Breast epithelium (tissue), 4 donors: ENCODE measurements at regions not wholly inside any gene's neighbourhood (a gene's known extent, or its start where the extent isn't known, plus 50 kb on each side); places are given as distances from the start of the nearest gene placed in this dataset.

Experiments used
- DNase-seq, 2 donors: peaks; one replicate each; pipeline ENCODE4 v3.0.0-alpha.2; 2019; ENCODE audit warnings: low spot score in 2 of 2
- H3K27ac ChIP-seq, 2 donors: fragments of 200-600 bp; sonication (generic) in 1 of 2; one replicate each; pipeline ENCODE4 v1.5.1; 2016 to 2019; ENCODE audit warnings: mild to moderate bottlenecking in 1 of 2
- H3K27me3 ChIP-seq, 2 donors: fragments of 200-600 bp; sonication (generic) in 1 of 2; one replicate each; pipeline versions ENCODE4 v1.5.1 to v1.6.0; 2017 to 2019; ENCODE audit warnings: control low read depth in 1 of 2, mild to moderate bottlenecking in 1 of 2
- H3K36me3 ChIP-seq: fragments of 200-600 bp; one replicate; pipeline ENCODE4 v1.5.1; 2019
- H3K4me1 ChIP-seq, 2 donors: fragments of 200-600 bp; sonication (generic); one replicate each; pipeline ENCODE4 v1.5.1; 2016 to 2019; ENCODE audit warnings: control low read depth in 1 of 2
- H3K4me3 ChIP-seq, 3 donors: fragments of 200-600 bp; sonication (generic); 1 replicate in 2 of 3; 2 replicates in 1 of 3; pipeline ENCODE4 v1.5.1; 2016 to 2019; ENCODE audit warnings: mild to moderate bottlenecking in 3 of 3, moderate library complexity in 2 of 3
- H3K9me3 ChIP-seq, 2 donors: fragments of 200-600 bp; sonication (generic) in 1 of 2; one replicate each; pipeline ENCODE4 v1.5.1; 2016 to 2019; ENCODE audit warnings: control low read depth in 1 of 2
- POLR2A ChIP-seq: fragments of 450-650 bp; IDR thresholded peaks from one replicate; pipeline ENCODE4 v1.6.1; 2016; ENCODE audit warnings: antibody characterized with exemption, mild to moderate bottlenecking, moderate library complexity
- POLR2AphosphoS5 ChIP-seq, 3 donors: sonication (generic); formaldehyde crosslinking; IDR thresholded peaks; one replicate each; pipeline ENCODE4 v1.6.1; 2017; ENCODE audit warnings: antibody characterized with exemption in 3 of 3
- intact Hi-C: fragments of 100-400 bp; cut with DNase I; formaldehyde crosslinking; loops from one replicate; pipeline ENCODE4 v1.15.1; 2023; ENCODE audit warnings: low total_unique reads
- TF ChIP-seq, protein P1 (sequence below), 3 donors: fragments of 450-650 bp; IDR thresholded peaks; one replicate each; pipeline ENCODE4 v1.5.1; 2016 to 2017; ENCODE audit warnings: antibody characterized with exemption in 3 of 3, mild to moderate bottlenecking in 3 of 3, moderate library complexity in 3 of 3

DNA sequence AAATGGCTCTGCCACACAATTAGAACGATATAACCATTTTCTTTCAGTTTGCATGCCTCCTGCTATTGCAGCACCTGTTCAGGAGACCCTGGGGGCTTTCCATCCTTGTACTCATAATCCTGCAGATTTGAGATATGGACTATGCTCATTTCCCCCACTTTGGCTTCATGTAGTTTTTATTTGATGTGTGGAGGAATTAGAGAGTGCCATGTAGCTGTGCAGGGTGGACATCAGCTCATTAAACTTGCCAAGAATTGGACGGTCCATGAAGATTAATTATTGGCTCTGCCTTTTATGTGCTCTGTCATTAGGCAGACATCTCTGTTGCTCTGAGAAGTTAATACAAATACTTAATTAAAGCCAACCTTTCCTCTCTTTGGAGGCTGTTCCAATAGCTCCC lies 66.2 kb upstream of the CD83 start:
- H3K4me1 ChIP-seq: no peaks in the 10 kb centered on the region
- H3K27me3 ChIP-seq: no peaks in the 10 kb centered on the region
- H3K9me3 ChIP-seq: no peaks in the 10 kb centered on the region
- H3K27ac ChIP-seq: no peak overlapping the region
- DNase-seq: no peak
- H3K4me3 ChIP-seq: no peak overlapping the region
- intact Hi-C loops: no loop called here
- H3K36me3 ChIP-seq: no peaks in the 10 kb centered on the region
- TF ChIP-seq, protein P1, sequence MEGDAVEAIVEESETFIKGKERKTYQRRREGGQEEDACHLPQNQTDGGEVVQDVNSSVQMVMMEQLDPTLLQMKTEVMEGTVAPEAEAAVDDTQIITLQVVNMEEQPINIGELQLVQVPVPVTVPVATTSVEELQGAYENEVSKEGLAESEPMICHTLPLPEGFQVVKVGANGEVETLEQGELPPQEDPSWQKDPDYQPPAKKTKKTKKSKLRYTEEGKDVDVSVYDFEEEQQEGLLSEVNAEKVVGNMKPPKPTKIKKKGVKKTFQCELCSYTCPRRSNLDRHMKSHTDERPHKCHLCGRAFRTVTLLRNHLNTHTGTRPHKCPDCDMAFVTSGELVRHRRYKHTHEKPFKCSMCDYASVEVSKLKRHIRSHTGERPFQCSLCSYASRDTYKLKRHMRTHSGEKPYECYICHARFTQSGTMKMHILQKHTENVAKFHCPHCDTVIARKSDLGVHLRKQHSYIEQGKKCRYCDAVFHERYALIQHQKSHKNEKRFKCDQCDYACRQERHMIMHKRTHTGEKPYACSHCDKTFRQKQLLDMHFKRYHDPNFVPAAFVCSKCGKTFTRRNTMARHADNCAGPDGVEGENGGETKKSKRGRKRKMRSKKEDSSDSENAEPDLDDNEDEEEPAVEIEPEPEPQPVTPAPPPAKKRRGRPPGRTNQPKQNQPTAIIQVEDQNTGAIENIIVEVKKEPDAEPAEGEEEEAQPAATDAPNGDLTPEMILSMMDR (IDR thresholded peaks at IDR 0.05): no peak
- TF ChIP-seq POLR2AphosphoS5 (IDR thresholded peaks at IDR 0.05) (no peak), POLR2A (no peak)

DNA sequence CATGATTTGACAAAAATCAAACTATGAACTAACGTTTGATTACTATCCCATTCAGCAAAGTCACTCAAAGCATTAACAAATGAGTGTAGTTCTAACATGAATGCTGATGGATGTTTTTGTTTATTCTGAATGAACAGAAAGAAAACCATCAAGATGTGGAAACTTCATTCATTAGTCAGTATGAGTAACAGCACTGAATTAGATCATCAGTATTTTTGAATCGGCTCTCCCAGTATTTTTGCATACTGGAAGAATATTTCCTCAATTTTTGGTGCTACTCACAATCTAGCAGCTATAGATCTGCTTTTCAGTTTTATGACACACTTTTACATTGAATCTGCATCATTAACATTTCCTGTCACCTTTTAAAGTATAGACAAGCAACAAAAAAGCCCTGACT lies 63.8 kb upstream of the CD83 start:
- H3K4me1 ChIP-seq: no peaks in the 10 kb centered on the region
- H3K4me3 ChIP-seq: no peak overlapping the region
- H3K27me3 ChIP-seq: no peaks in the 10 kb centered on the region
- no peak for TF ChIP-seq POLR2A
- TF ChIP-seq POLR2AphosphoS5 (IDR thresholded peaks at IDR 0.05): no peak
- TF ChIP-seq, protein P1 (IDR thresholded peaks at IDR 0.05): no peak
- no peak for DNase-seq
- no peaks in the 10 kb centered on the region for H3K36me3 ChIP-seq
- intact Hi-C loops: no loop called here
- no peak overlapping the region for H3K27ac ChIP-seq
- H3K9me3 ChIP-seq: no peaks in the 10 kb centered on the region

DNA sequence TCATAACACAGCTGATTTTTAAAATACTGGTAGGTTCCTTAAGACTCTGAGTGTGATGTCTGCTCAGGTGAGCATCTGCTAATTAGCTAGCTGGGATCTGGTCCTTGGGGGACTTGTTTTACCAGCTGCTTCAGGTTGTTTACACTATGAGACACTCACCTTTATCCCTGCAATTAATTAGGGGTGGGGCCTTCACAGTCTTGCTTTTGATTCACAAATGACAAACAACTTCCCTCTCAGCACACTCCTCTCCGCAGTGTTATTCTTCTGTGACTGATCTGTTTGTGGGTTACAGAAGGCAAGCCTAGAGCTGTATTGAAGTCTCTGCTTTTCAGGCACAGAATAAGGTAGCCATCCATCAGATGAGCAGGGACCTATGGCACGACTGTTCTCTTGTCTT lies 62.0 kb upstream of the CD83 start:
- no peak for DNase-seq
- H3K4me1 ChIP-seq: no peaks in the 10 kb centered on the region
- no peaks in the 10 kb centered on the region for H3K9me3 ChIP-seq
- intact Hi-C loops: no loop called here
- no peak for TF ChIP-seq POLR2A
- H3K36me3 ChIP-seq: no peaks in the 10 kb centered on the region
- H3K27ac ChIP-seq: no peak overlapping the region
- no peak overlapping the region for H3K4me3 ChIP-seq
- no peaks in the 10 kb centered on the region for H3K27me3 ChIP-seq

DNA sequence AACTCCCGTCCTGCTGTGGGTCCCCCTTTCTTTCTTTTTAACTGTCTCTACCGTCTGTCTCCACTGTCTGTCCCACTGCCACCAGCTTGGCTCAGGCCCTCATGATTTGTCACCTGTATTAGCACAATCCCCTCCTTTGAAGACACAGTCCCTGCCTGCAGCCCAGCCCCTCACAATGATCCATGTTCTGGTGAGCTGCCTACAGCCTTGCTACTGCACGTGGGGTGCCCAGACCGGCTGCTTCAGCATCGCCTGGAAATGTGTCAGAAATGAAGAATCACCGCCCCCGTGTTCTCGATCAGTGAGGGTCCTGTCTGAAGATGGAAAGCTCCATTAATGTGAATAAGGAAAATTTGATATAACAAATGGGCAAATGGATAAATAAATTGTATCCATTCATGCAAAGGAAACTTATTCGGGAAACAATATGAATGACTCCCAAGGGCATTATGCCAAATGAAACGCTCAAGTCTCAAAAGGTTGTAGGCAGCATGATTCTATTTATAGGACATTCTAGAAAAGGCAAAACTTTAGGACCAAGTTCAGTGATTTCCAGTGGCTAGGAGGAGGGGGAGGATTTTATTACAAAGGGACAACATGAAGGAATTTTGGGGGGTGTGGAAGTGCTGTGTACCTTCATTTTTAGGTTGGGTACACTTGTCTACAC lies 59.4 kb upstream of the CD83 start:
- Histone ChIP-seq H3K4me1 (no peaks in the 10 kb centered on the region), H3K9me3 (no peaks in the 10 kb centered on the region), H3K36me3 (no peaks in the 10 kb centered on the region), H3K27ac (no peak overlapping the region), H3K4me3 (no peak overlapping the region), H3K27me3 (no peaks in the 10 kb centered on the region)
- TF ChIP-seq POLR2AphosphoS5 (IDR thresholded peaks at IDR 0.05): no peak
- TF ChIP-seq, protein P1 (IDR thresholded peaks at IDR 0.05): no peak
- no peak for TF ChIP-seq POLR2A
- intact Hi-C loops: no loop called here
- no peak for DNase-seq

DNA sequence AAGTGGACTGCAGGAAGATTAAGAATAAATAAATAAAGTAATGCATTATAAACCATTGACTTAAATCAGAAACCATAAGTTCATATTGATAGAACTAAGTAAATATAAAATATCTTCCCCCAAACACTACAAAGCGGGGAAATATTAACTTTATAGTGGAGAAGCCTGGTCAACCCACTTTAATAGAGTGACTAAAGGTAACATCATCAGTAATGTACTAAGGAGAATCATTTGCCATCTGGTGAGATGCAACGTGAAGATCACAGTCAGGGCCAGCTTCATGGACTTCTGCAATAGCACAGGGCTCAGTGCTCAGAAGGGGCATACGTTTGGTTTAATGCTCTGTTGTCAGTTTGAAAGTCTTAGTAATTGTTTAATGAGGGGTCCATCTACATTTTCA lies 58.8 kb upstream of the CD83 start:
- Histone ChIP-seq H3K27me3 (no peaks in the 10 kb centered on the region), H3K27ac (no peak overlapping the region), H3K36me3 (no peaks in the 10 kb centered on the region), H3K4me1 (no peaks in the 10 kb centered on the region), H3K4me3 (no peak overlapping the region), H3K9me3 (no peaks in the 10 kb centered on the region)
- no peak for DNase-seq
- intact Hi-C loops: no loop called here
- TF ChIP-seq, protein P1 (IDR thresholded peaks at IDR 0.05): no peak
- no peak for TF ChIP-seq POLR2A
- TF ChIP-seq POLR2AphosphoS5 (IDR thresholded peaks at IDR 0.05): no peak
